Thyroid gland (tissue), 4 donors: ENCODE measurements at regions not wholly inside any gene's neighbourhood (a gene's known extent, or its start where the extent isn't known, plus 50 kb on each side); places are given as distances from the start of the nearest gene placed in this dataset.

Experiments used
- DNase-seq, 2 donors: peaks; one replicate each; pipeline ENCODE4 v3.0.0-alpha.2; 2019
- H3K27ac ChIP-seq, 3 donors: fragments of 200-600 bp; sonication (generic); 1 replicate in 2 of 3; 2 replicates in 1 of 3; pipeline ENCODE4 v1.5.1; 2016 to 2019; ENCODE audit warnings: mild to moderate bottlenecking in 1 of 3, moderate library complexity in 1 of 3
- H3K27me3 ChIP-seq: fragments of 200-600 bp; sonication (generic); one replicate; pipeline ENCODE4 v1.5.1; 2019
- H3K36me3 ChIP-seq, 2 donors: fragments of 200-600 bp; sonication (generic); one replicate each; pipeline ENCODE4 v1.5.1; 2016 to 2019
- H3K4me1 ChIP-seq, 2 donors: fragments of 200-600 bp; sonication (generic); one replicate each; pipeline ENCODE4 v1.5.1; 2017 to 2019
- H3K4me3 ChIP-seq, 3 donors: fragments of 200-600 bp; sonication (generic); replicated peaks in 1 of 3; 1 replicate in 2 of 3; 2 replicates in 1 of 3; pipeline ENCODE4 v1.5.1; 2016; ENCODE audit warnings: mild to moderate bottlenecking in 1 of 3
- H3K9me3 ChIP-seq: fragments of 200-600 bp; sonication (generic); one replicate; pipeline ENCODE4 v1.5.1; 2017
- CTCF ChIP-seq, 6 experiments: fragments of 200-600 bp in 3 of 6; fragments of 450-650 bp in 3 of 6; sonication (generic) in 3 of 6; IDR thresholded peaks; one replicate each; pipeline ENCODE4 v1.5.1; 2016 to 2019; ENCODE audit warnings: antibody characterized with exemption in 6 of 6, mild to moderate bottlenecking in 2 of 6, inconsistent platforms in 1 of 6, moderate library complexity in 1 of 6
- POLR2A ChIP-seq, 2 donors: fragments of 450-650 bp; IDR thresholded peaks; one replicate each; pipeline ENCODE4 v1.6.1; 2017; ENCODE audit warnings: antibody characterized with exemption in 2 of 2, mild to moderate bottlenecking in 2 of 2, moderate library complexity in 1 of 2
- WGBS, 2 donors: methylation state at CpG; one replicate each; pipeline ENCODE4 v1.1.5; 2017; 5-methylcytosine and 5-hydroxymethylcytosine counted together
- intact Hi-C: fragments of 100-400 bp; cut with DNase I; formaldehyde crosslinking; loops from one replicate; pipeline ENCODE4 v1.15.1; 2023

DNA sequence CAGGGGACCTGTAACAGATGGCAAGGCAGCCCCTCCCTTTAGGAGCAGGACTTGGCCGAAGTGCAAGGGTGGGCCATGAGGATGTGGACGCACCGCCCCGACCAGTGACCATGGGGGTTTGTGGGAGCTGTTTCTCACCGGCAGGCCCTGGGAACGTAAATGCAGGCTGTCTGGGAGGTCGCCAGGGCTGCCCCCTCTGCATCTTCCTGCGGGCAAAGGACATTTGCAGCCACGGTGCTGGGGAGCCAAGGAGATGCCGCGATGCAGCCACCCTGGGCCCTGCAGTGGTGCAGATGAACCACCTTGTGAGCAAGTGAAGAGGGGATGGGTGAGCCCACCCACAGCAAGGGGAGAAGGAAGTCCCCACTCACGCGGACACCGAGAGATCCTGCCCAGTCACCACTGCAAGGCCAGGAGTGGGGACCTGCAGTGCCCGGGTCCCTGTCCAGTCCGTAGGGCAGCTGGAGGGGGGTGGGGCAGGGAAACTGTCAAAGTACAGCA is 121.1 kb downstream of the SIK1 start:
- TF ChIP-seq CTCF (IDR thresholded peaks at IDR 0.05) (no peak), POLR2A (IDR thresholded peaks at IDR 0.05) (no peak)
- WGBS, 2 donors, result 87 to 88% methylated on average over 16 of the region's 16 CpGs
- no peaks in the 10 kb centered on the region for H3K9me3 ChIP-seq
- H3K4me1 ChIP-seq, result peaks cover 0 to 8% of the 10 kb centered on the region in 2 donors
- H3K4me3 ChIP-seq, result no peak overlapping the region
- H3K27me3 ChIP-seq, result no peaks in the 10 kb centered on the region
- intact Hi-C loops, result no loop called here
- no peaks in the 10 kb centered on the region for H3K36me3 ChIP-seq
- no peak overlapping the region for H3K27ac ChIP-seq
- DNase-seq, result no peak

DNA sequence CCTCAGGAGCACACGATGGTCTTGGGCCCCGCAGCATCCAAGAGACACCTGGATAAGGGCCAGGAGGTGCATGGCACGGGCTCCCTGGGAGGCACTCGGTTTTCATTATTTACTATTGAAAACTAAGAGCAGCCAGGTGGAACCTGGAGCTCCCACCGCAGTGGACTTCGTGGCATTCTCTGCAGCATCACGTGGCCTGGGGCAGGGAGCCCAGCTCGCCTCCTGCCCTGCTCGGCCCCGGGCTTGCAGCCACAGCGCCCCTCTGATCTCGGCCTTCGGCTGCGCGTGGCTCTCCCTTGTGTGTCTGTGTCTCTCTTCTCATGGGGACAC is 121.6 kb downstream of the SIK1 start:
- no peaks in the 10 kb centered on the region for H3K36me3 ChIP-seq
- no peak overlapping the region for H3K4me3 ChIP-seq
- TF ChIP-seq POLR2A (IDR thresholded peaks at IDR 0.05) (no peak), CTCF (IDR thresholded peaks at IDR 0.05) (no peak)
- H3K27ac ChIP-seq, result no peak overlapping the region
- peaks cover 0 to 8% of the 10 kb centered on the region in 2 donors for H3K4me1 ChIP-seq
- H3K9me3 ChIP-seq, result no peaks in the 10 kb centered on the region
- peak in 1 of 2 donors; percentile 28 for DNase-seq
- H3K27me3 ChIP-seq, result no peaks in the 10 kb centered on the region
- intact Hi-C loops, result no loop called here
- 59 to 65% methylated on average over 13 to 15 of the region's 15 CpGs for WGBS, 2 donors

DNA sequence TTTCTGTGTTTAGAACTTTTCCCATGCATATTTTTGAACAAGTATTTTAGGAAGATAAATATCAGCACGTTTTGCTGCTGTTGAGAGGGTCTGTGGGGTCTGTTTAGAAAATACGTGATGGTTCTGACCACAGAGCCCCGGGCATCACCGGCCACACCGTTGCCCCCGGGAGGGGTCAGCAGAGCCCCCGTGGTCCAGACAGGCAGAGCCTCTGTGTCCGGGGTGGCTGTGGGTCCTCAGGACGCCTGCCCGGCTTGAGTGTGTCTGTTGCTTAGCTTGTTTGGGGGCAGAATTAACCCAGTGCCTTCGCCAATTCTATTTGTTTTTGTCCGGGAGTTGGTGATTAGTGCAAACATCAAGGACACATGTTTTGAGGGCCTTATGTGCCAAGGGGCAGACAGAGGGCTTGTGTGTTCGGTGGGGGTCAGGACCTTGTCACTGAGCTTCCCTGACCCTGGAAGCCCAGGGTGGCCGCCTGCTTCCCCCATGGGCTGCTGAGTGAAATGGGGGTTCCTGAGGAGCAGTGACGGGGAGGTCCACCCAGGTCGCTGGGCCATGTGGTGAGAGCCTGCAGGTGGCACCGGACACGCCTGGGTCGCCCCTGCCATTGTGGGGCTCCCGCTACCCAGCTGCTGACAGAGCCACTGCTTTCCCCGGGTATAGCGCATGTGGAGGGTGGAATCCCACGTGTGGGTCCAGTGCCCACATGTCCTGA is 122.2 kb downstream of the SIK1 start:
- Histone ChIP-seq H3K36me3 (no peaks in the 10 kb centered on the region), H3K27me3 (no peaks in the 10 kb centered on the region), H3K9me3 (no peaks in the 10 kb centered on the region), H3K27ac (no peak overlapping the region), H3K4me3 (no peak overlapping the region), H3K4me1 (peaks cover 0 to 8% of the 10 kb centered on the region in 2 donors)
- intact Hi-C loops, result no loop called here
- TF ChIP-seq POLR2A (IDR thresholded peaks at IDR 0.05), result no peak
- no peak for TF ChIP-seq CTCF (IDR thresholded peaks at IDR 0.05)
- 83% methylated on average over 12 to 23 of the region's 23 CpGs for WGBS, 2 donors
- no peak for DNase-seq

- H3K27me3 ChIP-seq, result no peaks in the 10 kb centered on the region
- peaks cover 0 to 8% of the 10 kb centered on the region in 2 donors for H3K4me1 ChIP-seq
- no peak for DNase-seq
- 89 to 95% methylated on average over 13 to 14 of the region's 14 CpGs for WGBS, 2 donors
- intact Hi-C loops, result no loop called here
- no peaks in the 10 kb centered on the region for H3K36me3 ChIP-seq
- no peak overlapping the region for H3K4me3 ChIP-seq
- no peaks in the 10 kb centered on the region for H3K9me3 ChIP-seq
- H3K27ac ChIP-seq, result no peak overlapping the region
- TF ChIP-seq POLR2A (IDR thresholded peaks at IDR 0.05), result no peak
- TF ChIP-seq CTCF (IDR thresholded peaks at IDR 0.05), result no peak
These were observed 122.7 kb downstream of the SIK1 start for GRCh38 chr21:43304206-43304605.

- H3K9me3 ChIP-seq, result no peaks in the 10 kb centered on the region
- H3K27me3 ChIP-seq, result no peaks in the 10 kb centered on the region
- WGBS, 2 donors, result 83 to 87% methylated on average over 26 to 29 of the region's 29 CpGs
- DNase-seq, result no peak
- H3K27ac ChIP-seq, result no peak overlapping the region
- intact Hi-C loops, result no loop called here
- no peak for TF ChIP-seq CTCF (IDR thresholded peaks at IDR 0.05)
- TF ChIP-seq POLR2A (IDR thresholded peaks at IDR 0.05), result no peak
- H3K36me3 ChIP-seq, result no peaks in the 10 kb centered on the region
- no peak overlapping the region for H3K4me3 ChIP-seq
- H3K4me1 ChIP-seq, result peaks cover 0 to 8% of the 10 kb centered on the region in 2 donors
These were observed 123.4 kb downstream of the SIK1 start for GRCh38 chr21:43303275-43304178.
